DMS53 (cell line): ENCODE measurements at regions not wholly inside any gene's neighbourhood (a gene's known extent, or its start where the extent isn't known, plus 50 kb on each side); places are given as distances from the start of the nearest gene placed in this dataset.

Experiments used
- DNase-seq: peaks from one replicate; lab custom pipeline; 2025; lab: John Stamatoyannopoulos, UW

GRCh38 chr10:3523309-3524050, 261.5 kb downstream of the KLF6 start:
- DNase-seq = no peak

- DNase-seq = no peak
These were observed 268.1 kb downstream of the KLF6 start for GRCh38 chr10:3516923-3517255.

GRCh38 chr10:3516234-3516922, 268.6 kb downstream of the KLF6 start:
- DNase-seq = no peak

GRCh38 chr10:3514691-3515090, 270.3 kb downstream of the KLF6 start:
- no peak for DNase-seq

- DNase-seq = no peak
These were observed 272.7 kb downstream of the KLF6 start for GRCh38 chr10:3512263-3512662.

- no peak for DNase-seq
These were observed 273.5 kb downstream of the KLF6 start for GRCh38 chr10:3511483-3511882.

- no peak for DNase-seq
These were observed 274.3 kb downstream of the KLF6 start for GRCh38 chr10:3510741-3511140.

GRCh38 chr10:3509355-3509754, 275.7 kb downstream of the KLF6 start:
- DNase-seq = no peak

- no peak for DNase-seq
These were observed 281.7 kb downstream of the KLF6 start for GRCh38 chr10:3503299-3503698.

GRCh38 chr10:3502673-3503072, 282.3 kb downstream of the KLF6 start:
- no peak for DNase-seq

- DNase-seq = peak; percentile 14
These were observed 284.6 kb downstream of the KLF6 start for GRCh38 chr10:3500408-3500856.

- DNase-seq = no peak
These were observed 285.9 kb downstream of the KLF6 start for GRCh38 chr10:3499120-3499519.

- DNase-seq = no peak
These were observed 287.4 kb downstream of the KLF6 start for GRCh38 chr10:3497581-3497980.

GRCh38 chr10:3496138-3496537, 288.9 kb downstream of the KLF6 start:
- DNase-seq = no peak

- no peak for DNase-seq
These were observed 289.7 kb downstream of the KLF6 start for GRCh38 chr10:3495281-3495680.

GRCh38 chr10:3494838-3495230, 290.2 kb downstream of the KLF6 start:
- DNase-seq = no peak

GRCh38 chr10:3494131-3494837, 290.7 kb downstream of the KLF6 start:
- DNase-seq = no peak

- peak; percentile 45 for DNase-seq
These were observed 291.4 kb downstream of the KLF6 start for GRCh38 chr10:3493621-3494020.

GRCh38 chr10:3491571-3491970, 293.4 kb downstream of the KLF6 start:
- peak; percentile 63 for DNase-seq

- DNase-seq = peak; percentile 69
These were observed 297.8 kb downstream of the KLF6 start for GRCh38 chr10:3487228-3487627.

GRCh38 chr10:3486346-3487065, 298.5 kb downstream of the KLF6 start:
- DNase-seq = peak; percentile 99

- no peak for DNase-seq
These were observed 299.8 kb downstream of the KLF6 start for GRCh38 chr10:3485057-3485686.
